H1 (cell line): ENCODE measurements at regions not wholly inside any gene's neighbourhood (a gene's known extent, or its start where the extent isn't known, plus 50 kb on each side); places are given as distances from the start of the nearest gene placed in this dataset.

ENCODE experiments used
- CREB1 ChIP-seq: IDR thresholded peaks from 2 replicates; pipeline ENCODE4 v1.6.1; 2012; ENCODE audit warnings: inconsistent platforms
- GTF2F1 ChIP-seq: IDR thresholded peaks from 2 replicates; pipeline ENCODE4 v1.6.1; 2012; ENCODE audit warnings: low read depth, low read length, improper control_type of control experiment, borderline replicate concordance
- MAX ChIP-seq: IDR thresholded peaks from 2 replicates; pipeline ENCODE4 v1.6.1; 2012; ENCODE audit warnings: inconsistent platforms
- RAD21 ChIP-seq, 2 experiments: IDR thresholded peaks in 1 of 2; conservative IDR thresholded peaks in 1 of 2; 2 replicates each; pipeline ENCODE4 v1.6.1; 2011; ENCODE audit warnings: low read depth in 2 of 2, low read length in 2 of 2, improper control_type of control experiment in 1 of 2, inconsistent platforms in 1 of 2, mild to moderate bottlenecking in 1 of 2, moderate library complexity in 1 of 2
- SIX5 ChIP-seq: IDR thresholded peaks from 2 replicates; pipeline ENCODE4 v1.6.1; 2011; ENCODE audit warnings: mild to moderate bottlenecking, low read depth, low read length
- SP1 ChIP-seq: IDR thresholded peaks from 2 replicates; pipeline ENCODE4 v1.6.1; 2011; ENCODE audit warnings: low read depth, low read length
- SRF ChIP-seq: IDR thresholded peaks from 2 replicates; pipeline ENCODE4 v1.6.1; 2011; ENCODE audit warnings: mild to moderate bottlenecking, low read depth, low read length, moderate library complexity
- SUZ12 ChIP-seq: fragments of 200-600 bp; sonication (generic); IDR thresholded peaks from 2 replicates; pipeline ENCODE4 v1.6.1; 2012; ENCODE audit warnings: mild to moderate bottlenecking, inconsistent platforms, low read length, moderate library complexity, mixed read lengths

- TF ChIP-seq GTF2F1 (no peak), SUZ12 (no peak), RAD21 (IDR thresholded peaks at IDR 0.05 in 1 of 2, conservative IDR thresholded peaks at IDR 0.05 in 1 of 2; ENCODE audit: low read depth in 2 of 2, low read length in 2 of 2) (no peak), SP1 (no peak), CREB1 (no peak), SRF (no peak), MAX (no peak), SIX5 (no peak)
These were observed 1730.3 kb upstream of the TENM3 start (continued) for GRCh38 chr4:180512801-180513475.
